Activated CD8-positive, alpha-beta T cell treated with anti-CD3 and anti-CD28 coated beads, Interleukin-2, amount 10 ng/mL, durations not matched to agents 7 days and 5 days (primary cell): ENCODE measurements at regions not wholly inside any gene's neighbourhood (a gene's known extent, or its start where the extent isn't known, plus 50 kb on each side); places are given as distances from the start of the nearest gene placed in this dataset.

Source experiments
- ATAC-seq: fragments of 150-1000 bp; cut with Tn5 transposase; one replicate; pipeline ENCODE4 v1.10.0; 2021; ENCODE audit warnings: moderate library complexity
- CTCF ChIA-PET: fragments of 350-600 bp; sonication (Branson Sonifier 250); formaldehyde crosslinking; loops from one replicate; lab custom pipeline; 2021; ENCODE audit warnings: antibody characterized with exemption; lab: Charles Lee
- POLR2A ChIA-PET: fragments of 350-600 bp; sonication (Branson Sonifier 250); formaldehyde crosslinking; loops from one replicate; lab custom pipeline; 2021; ENCODE audit warnings: antibody characterized with exemption; lab: Charles Lee
- DNase-seq: peaks from one replicate; pipeline ENCODE4 v3.0.0-alpha.2; 2020
- H3K27ac Mint-ChIP-seq: one replicate; pipeline ENCODE4 v1.8.0; 2021; ENCODE audit warnings: mild to moderate bottlenecking, mixed read lengths
- H3K27me3 Mint-ChIP-seq: one replicate; pipeline ENCODE4 v1.8.0; 2021; ENCODE audit warnings: low read depth, mixed read lengths
- H3K36me3 Mint-ChIP-seq: one replicate; pipeline ENCODE4 v1.8.0; 2021; ENCODE audit warnings: low read depth, mixed read lengths
- H3K4me1 Mint-ChIP-seq: one replicate; pipeline ENCODE4 v1.8.0; 2021; ENCODE audit warnings: low read depth, mixed read lengths
- H3K4me3 Mint-ChIP-seq: one replicate; pipeline ENCODE4 v1.8.0; 2021; ENCODE audit warnings: mild to moderate bottlenecking, mixed read lengths
- H3K9me3 Mint-ChIP-seq: one replicate; pipeline ENCODE4 v1.8.0; 2022; ENCODE audit warnings: mixed read lengths; ENCODE audit not compliant: insufficient read depth

GRCh38 chr5:128668921-128669320, 130.9 kb upstream of the FBN2 start:
- Mint-ChIP-seq H3K4me1 (no peaks in the 10 kb centered on the region), H3K9me3 (no peaks in the 10 kb centered on the region), H3K27me3 (peaks cover 2% of the 10 kb centered on the region)

GRCh38 chr5:128669803-128670202, 131.8 kb upstream of the FBN2 start:
- H3K27me3 Mint-ChIP-seq, result peaks cover 2% of the 10 kb centered on the region
- DNase-seq (no peak), ATAC-seq (no peak)
- H3K4me1 Mint-ChIP-seq, result no peaks in the 10 kb centered on the region
- POLR2A ChIA-PET, result no interaction called here
- CTCF ChIA-PET, result no interaction called here
- no peaks in the 10 kb centered on the region for H3K36me3 Mint-ChIP-seq
- H3K9me3 Mint-ChIP-seq, result no peaks in the 10 kb centered on the region
- no peak overlapping the region for H3K27ac Mint-ChIP-seq
- H3K4me3 Mint-ChIP-seq, result no peak overlapping the region

More at GRCh38 chr5:128668921-128669320, 130.9 kb upstream of the FBN2 start:
- ChIA-PET CTCF (no interaction called here), POLR2A (no interaction called here)
- no peak for ATAC-seq
- H3K27ac Mint-ChIP-seq, result no peak overlapping the region
- no peak overlapping the region for H3K4me3 Mint-ChIP-seq
- H3K36me3 Mint-ChIP-seq, result no peaks in the 10 kb centered on the region
- no peak for DNase-seq

- Mint-ChIP-seq H3K27ac (no peak overlapping the region), H3K36me3 (no peaks in the 10 kb centered on the region), H3K27me3 (peaks cover 2% of the 10 kb centered on the region), H3K9me3 (no peaks in the 10 kb centered on the region), H3K4me1 (no peaks in the 10 kb centered on the region), H3K4me3 (no peak overlapping the region)
- ATAC-seq (no peak), DNase-seq (no peak)
- POLR2A ChIA-PET, result no interaction called here
- CTCF ChIA-PET, result no interaction called here
Measured at GRCh38 chr5:128671943-128672342, 133.9 kb upstream of the FBN2 start.

GRCh38 chr5:128673000-128673399, 135.0 kb upstream of the FBN2 start:
- ATAC-seq, result no peak
- H3K4me3 Mint-ChIP-seq, result no peak overlapping the region
- no peak overlapping the region for H3K27ac Mint-ChIP-seq
- CTCF ChIA-PET, result no interaction called here
- H3K4me1 Mint-ChIP-seq, result no peaks in the 10 kb centered on the region
- H3K27me3 Mint-ChIP-seq, result peaks cover 2% of the 10 kb centered on the region
- no peaks in the 10 kb centered on the region for H3K9me3 Mint-ChIP-seq
- POLR2A ChIA-PET, result no interaction called here
- no peak for DNase-seq
- no peaks in the 10 kb centered on the region for H3K36me3 Mint-ChIP-seq

- ChIA-PET POLR2A (no interaction called here), CTCF (interaction anchor here (1.4 kb wide), 1 partner anchor 461 kb away, joined by 4 read pairs; no protein-coding TSS in a partner anchor)
- Mint-ChIP-seq H3K27me3 (peaks cover 2% of the 10 kb centered on the region), H3K4me3 (no peak overlapping the region), H3K9me3 (no peaks in the 10 kb centered on the region), H3K27ac (no peak overlapping the region), H3K4me1 (no peaks in the 10 kb centered on the region), H3K36me3 (no peaks in the 10 kb centered on the region)
- no peak for DNase-seq
- ATAC-seq, result no peak
Measured at GRCh38 chr5:128673411-128673957, 135.4 kb upstream of the FBN2 start.

- ATAC-seq (no peak), DNase-seq (no peak)
- no peaks in the 10 kb centered on the region for H3K36me3 Mint-ChIP-seq
- ChIA-PET CTCF (interaction anchor here (0.6 to 1.4 kb wide), 3 partner anchors 459 to 1691 kb away, joined by 3 to 4 read pairs (median 4); no protein-coding TSS in a partner anchor), POLR2A (no interaction called here)
- no peak overlapping the region for H3K4me3 Mint-ChIP-seq
- no peak overlapping the region for H3K27ac Mint-ChIP-seq
- H3K4me1 Mint-ChIP-seq, result no peaks in the 10 kb centered on the region
- H3K9me3 Mint-ChIP-seq, result no peaks in the 10 kb centered on the region
- H3K27me3 Mint-ChIP-seq, result peaks cover 2% of the 10 kb centered on the region
Measured at GRCh38 chr5:128673970-128674369, 135.9 kb upstream of the FBN2 start.

GRCh38 chr5:128674837-128675446, 136.9 kb upstream of the FBN2 start:
- no peak overlapping the region for H3K4me3 Mint-ChIP-seq
- CTCF ChIA-PET, result interaction anchor here (1.0 to 1.5 kb wide), 5 partner anchors 12 to 1111 kb away, joined by 3 to 4 read pairs (median 4); no protein-coding TSS in a partner anchor
- H3K27ac Mint-ChIP-seq, result no peak overlapping the region
- no peaks in the 10 kb centered on the region for H3K4me1 Mint-ChIP-seq
- H3K36me3 Mint-ChIP-seq, result no peaks in the 10 kb centered on the region
- POLR2A ChIA-PET, result no interaction called here
- ATAC-seq, result no peak
- DNase-seq, result peak; percentile 50
- no peaks in the 10 kb centered on the region for H3K9me3 Mint-ChIP-seq
- peaks cover 4% of the 10 kb centered on the region for H3K27me3 Mint-ChIP-seq

GRCh38 chr5:128681096-128681495, 143.1 kb upstream of the FBN2 start:
- no peak overlapping the region for H3K27ac Mint-ChIP-seq
- POLR2A ChIA-PET, result no interaction called here
- CTCF ChIA-PET, result no interaction called here

GRCh38 chr5:128681764-128682592, 143.9 kb upstream of the FBN2 start:
- Mint-ChIP-seq H3K27me3 (peaks cover 2% of the 10 kb centered on the region), H3K36me3 (no peaks in the 10 kb centered on the region), H3K9me3 (no peaks in the 10 kb centered on the region), H3K4me1 (no peaks in the 10 kb centered on the region), H3K4me3 (no peak overlapping the region), H3K27ac (no peak overlapping the region)
- ChIA-PET CTCF (no interaction called here), POLR2A (no interaction called here)
- DNase-seq (no peak), ATAC-seq (no peak)

More at GRCh38 chr5:128681096-128681495, 143.1 kb upstream of the FBN2 start:
- no peak for DNase-seq
- ATAC-seq, result no peak
- no peaks in the 10 kb centered on the region for H3K4me1 Mint-ChIP-seq
- H3K27me3 Mint-ChIP-seq, result peaks cover 2% of the 10 kb centered on the region
- no peak overlapping the region for H3K4me3 Mint-ChIP-seq
- no peaks in the 10 kb centered on the region for H3K9me3 Mint-ChIP-seq
- no peaks in the 10 kb centered on the region for H3K36me3 Mint-ChIP-seq

GRCh38 chr5:128682669-128683068, 144.6 kb upstream of the FBN2 start:
- ChIA-PET POLR2A (no interaction called here), CTCF (no interaction called here)
- no peaks in the 10 kb centered on the region for H3K36me3 Mint-ChIP-seq
- DNase-seq, result no peak
- H3K4me3 Mint-ChIP-seq, result no peak overlapping the region
- H3K27me3 Mint-ChIP-seq, result peaks cover 2% of the 10 kb centered on the region
- no peaks in the 10 kb centered on the region for H3K4me1 Mint-ChIP-seq
- no peak overlapping the region for H3K27ac Mint-ChIP-seq
- ATAC-seq, result no peak
- no peaks in the 10 kb centered on the region for H3K9me3 Mint-ChIP-seq

GRCh38 chr5:128684961-128685360, 146.9 kb upstream of the FBN2 start:
- DNase-seq, result no peak
- no peaks in the 10 kb centered on the region for H3K4me1 Mint-ChIP-seq

GRCh38 chr5:128687930-128688329, 149.9 kb upstream of the FBN2 start:
- ChIA-PET POLR2A (no interaction called here), CTCF (no interaction called here)
- H3K4me1 Mint-ChIP-seq, result no peaks in the 10 kb centered on the region
- no peaks in the 10 kb centered on the region for H3K36me3 Mint-ChIP-seq
- no peak for DNase-seq
- ATAC-seq, result no peak
- H3K27me3 Mint-ChIP-seq, result no peaks in the 10 kb centered on the region
- no peak overlapping the region for H3K4me3 Mint-ChIP-seq
- no peaks in the 10 kb centered on the region for H3K9me3 Mint-ChIP-seq
- H3K27ac Mint-ChIP-seq, result no peak overlapping the region

More at GRCh38 chr5:128684961-128685360, 146.9 kb upstream of the FBN2 start:
- ATAC-seq, result no peak
- Mint-ChIP-seq H3K9me3 (no peaks in the 10 kb centered on the region), H3K4me3 (no peak overlapping the region), H3K27me3 (no peaks in the 10 kb centered on the region), H3K36me3 (no peaks in the 10 kb centered on the region), H3K27ac (no peak overlapping the region)
- ChIA-PET POLR2A (no interaction called here), CTCF (no interaction called here)
